Ovary (tissue), 7 donors: ENCODE measurements at regions not wholly inside any gene's neighbourhood (a gene's known extent, or its start where the extent isn't known, plus 50 kb on each side); places are given as distances from the start of the nearest gene placed in this dataset.

ENCODE experiments used
- DNase-seq, 5 donors: peaks; one replicate each; pipeline ENCODE4 v3.0.0-alpha.2; 2019 to 2020
- H3K27ac ChIP-seq, 2 donors: fragments of 200-600 bp; one replicate each; pipeline versions ENCODE4 v1.5.1 to v1.8.0; 2019 to 2022
- H3K27me3 ChIP-seq: fragments of 200-600 bp; one replicate; pipeline ENCODE4 v1.8.0; 2022
- H3K36me3 ChIP-seq: fragments of 200-600 bp; sonication (generic); one replicate; pipeline ENCODE4 v1.5.1; 2019
- H3K4me1 ChIP-seq: one replicate; pipeline ENCODE4 v1.8.1; 2013; ENCODE audit warnings: mild to moderate bottlenecking, moderate library complexity; ENCODE audit not compliant: insufficient read depth
- H3K4me3 ChIP-seq: fragments of 200-600 bp; sonication (generic); one replicate; pipeline ENCODE4 v1.5.1; 2017
- H3K9me3 ChIP-seq, 2 donors: fragments of 200-600 bp in 1 of 2; sonication (generic) in 1 of 2; one replicate each; pipeline versions ENCODE4 v1.5.1 to v1.8.1; 2013 to 2019; ENCODE audit warnings: mild to moderate bottlenecking in 1 of 2, moderate library complexity in 1 of 2
- EP300 ChIP-seq: sonication (generic); formaldehyde crosslinking; IDR thresholded peaks from one replicate; pipeline ENCODE4 v1.6.1; 2017; ENCODE audit warnings: antibody characterized with exemption
- POLR2A ChIP-seq: fragments of 450-650 bp; IDR thresholded peaks from one replicate; pipeline ENCODE4 v1.6.1; 2017; ENCODE audit warnings: antibody characterized with exemption, mild to moderate bottlenecking, moderate library complexity
- WGBS, 3 donors: extraction: QIAGEN DNeasy Blood & Tissue Kit in 1 of 3; methylation state at CpG; one replicate each; pipeline versions ENCODE4 v1.1.5 to v1.1.7; 2013 to 2017; 5-methylcytosine and 5-hydroxymethylcytosine counted together
- intact Hi-C, 4 donors: fragments of 100-400 bp; cut with DNase I; formaldehyde crosslinking; loops; one replicate each; pipeline versions ENCODE4 v1.11.0 to v1.15.1; 2022 to 2023
- TF ChIP-seq, protein P1 (sequence below), 3 donors: fragments of 450-650 bp in 2 of 3; fragments of 200-600 bp in 1 of 3; IDR thresholded peaks; one replicate each; pipeline versions ENCODE4 v1.5.1 to v1.8.0; 2016 to 2022; ENCODE audit warnings: antibody characterized with exemption in 3 of 3, mild to moderate bottlenecking in 1 of 3
- donor health status: DM: no; HTN: no; CAD: no; lungs with moderate emphysema.
- donor health status: DM: no; HTN: no; CAD: no.
- donor health status: Bipolar disorder and iron deficiency.
- donor health status: DM: no; HTN: no; CAD: no.
- donor health status: DM: yes; HTN: yes; CAD: no.

DNA sequence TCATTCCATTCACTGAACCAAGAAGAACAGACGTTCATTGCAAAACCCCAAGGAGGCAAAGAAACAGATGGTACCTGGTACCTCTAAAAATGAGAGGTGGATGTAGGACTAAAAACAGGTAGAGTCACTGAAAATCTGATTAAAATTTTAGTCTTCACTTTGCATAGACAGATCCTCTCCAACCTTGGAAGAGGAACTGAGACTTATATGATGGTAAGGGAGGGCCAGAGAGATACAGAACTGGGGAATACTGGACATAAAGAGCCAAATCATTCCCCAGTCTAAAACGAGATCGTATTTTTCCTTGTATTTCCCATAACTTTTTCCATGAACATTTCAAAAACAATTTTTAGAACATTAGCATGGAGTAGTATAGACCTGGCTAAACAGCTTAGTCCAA lies 59.7 kb upstream of the SPOPL start:
- no peak for DNase-seq
- intact Hi-C loops: no loop called here
- TF ChIP-seq POLR2A: no peak
- TF ChIP-seq EP300: no peak
- TF ChIP-seq, protein P1, sequence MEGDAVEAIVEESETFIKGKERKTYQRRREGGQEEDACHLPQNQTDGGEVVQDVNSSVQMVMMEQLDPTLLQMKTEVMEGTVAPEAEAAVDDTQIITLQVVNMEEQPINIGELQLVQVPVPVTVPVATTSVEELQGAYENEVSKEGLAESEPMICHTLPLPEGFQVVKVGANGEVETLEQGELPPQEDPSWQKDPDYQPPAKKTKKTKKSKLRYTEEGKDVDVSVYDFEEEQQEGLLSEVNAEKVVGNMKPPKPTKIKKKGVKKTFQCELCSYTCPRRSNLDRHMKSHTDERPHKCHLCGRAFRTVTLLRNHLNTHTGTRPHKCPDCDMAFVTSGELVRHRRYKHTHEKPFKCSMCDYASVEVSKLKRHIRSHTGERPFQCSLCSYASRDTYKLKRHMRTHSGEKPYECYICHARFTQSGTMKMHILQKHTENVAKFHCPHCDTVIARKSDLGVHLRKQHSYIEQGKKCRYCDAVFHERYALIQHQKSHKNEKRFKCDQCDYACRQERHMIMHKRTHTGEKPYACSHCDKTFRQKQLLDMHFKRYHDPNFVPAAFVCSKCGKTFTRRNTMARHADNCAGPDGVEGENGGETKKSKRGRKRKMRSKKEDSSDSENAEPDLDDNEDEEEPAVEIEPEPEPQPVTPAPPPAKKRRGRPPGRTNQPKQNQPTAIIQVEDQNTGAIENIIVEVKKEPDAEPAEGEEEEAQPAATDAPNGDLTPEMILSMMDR (IDR thresholded peaks at IDR 0.05): no peak
- Histone ChIP-seq H3K4me3 (no peak overlapping the region), H3K27me3 (no peaks in the 10 kb centered on the region), H3K36me3 (no peaks in the 10 kb centered on the region), H3K4me1 (peaks cover 3% of the 10 kb centered on the region), H3K27ac (no peak overlapping the region), H3K9me3 (no peaks in the 10 kb centered on the region)
- 89 to 92% (median 91%) methylated on average over 3 of the region's 3 CpGs for WGBS, 3 donors

DNA sequence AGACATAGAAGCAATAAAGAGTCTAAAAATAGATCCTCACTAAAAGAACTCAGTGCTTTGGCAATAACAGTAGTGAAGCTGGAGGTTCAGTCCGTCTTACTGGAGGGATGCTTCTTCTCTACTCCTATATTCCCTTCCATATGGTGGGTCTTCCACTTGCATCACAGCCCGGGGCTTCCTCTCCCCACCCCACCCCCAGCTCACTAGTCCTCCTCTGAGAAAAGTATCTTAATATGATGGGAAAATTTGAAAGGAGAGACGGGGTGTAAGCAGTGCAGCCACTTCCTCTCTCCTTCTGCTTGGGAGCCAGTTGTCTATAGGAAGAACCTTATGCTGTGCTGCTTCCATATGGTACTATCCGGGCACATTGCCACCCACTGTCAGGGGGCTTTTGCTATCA lies 57.2 kb upstream of the SPOPL start:
- no peak overlapping the region for H3K4me3 ChIP-seq
- H3K9me3 ChIP-seq: no peaks in the 10 kb centered on the region
- TF ChIP-seq, protein P1 (IDR thresholded peaks at IDR 0.05): no peak
- no peak for TF ChIP-seq EP300
- no peak for TF ChIP-seq POLR2A
- WGBS, 3 donors: 76 to 81% (median 78%) methylated on average over 4 of the region's 4 CpGs
- no peaks in the 10 kb centered on the region for H3K27me3 ChIP-seq
- no peak for DNase-seq
- no peak overlapping the region for H3K27ac ChIP-seq
- no peaks in the 10 kb centered on the region for H3K36me3 ChIP-seq
- intact Hi-C loops: no loop called here
- H3K4me1 ChIP-seq: peaks cover 3% of the 10 kb centered on the region

DNA sequence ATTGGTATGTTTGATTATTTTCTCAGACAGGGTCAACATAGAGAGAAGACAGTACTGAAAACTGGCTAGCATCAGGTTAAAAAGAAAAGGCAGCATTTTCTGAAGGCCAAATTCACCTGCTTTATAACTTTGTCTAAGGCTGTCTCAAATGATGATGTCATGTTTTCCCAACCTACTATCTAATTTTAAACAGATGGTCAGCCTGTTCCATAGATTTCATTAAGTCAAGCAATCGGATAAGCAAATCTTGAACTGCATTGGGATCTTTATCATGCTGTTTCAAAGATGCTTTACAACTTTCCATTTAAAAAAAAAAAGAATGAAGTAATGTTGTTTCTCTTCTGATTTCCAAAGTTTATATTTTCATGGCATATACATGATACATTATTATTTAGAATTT lies 56.3 kb upstream of the SPOPL start:
- no peak for TF ChIP-seq EP300
- Histone ChIP-seq H3K27ac (no peak overlapping the region), H3K36me3 (no peaks in the 10 kb centered on the region), H3K9me3 (no peaks in the 10 kb centered on the region), H3K4me3 (no peak overlapping the region), H3K27me3 (no peaks in the 10 kb centered on the region), H3K4me1 (peaks cover 3% of the 10 kb centered on the region)
- DNase-seq: no peak
- WGBS, 3 donors: 71 to 86% (median 76%) methylated on average over 1 of the region's 1 CpG
- intact Hi-C loops: no loop called here

DNA sequence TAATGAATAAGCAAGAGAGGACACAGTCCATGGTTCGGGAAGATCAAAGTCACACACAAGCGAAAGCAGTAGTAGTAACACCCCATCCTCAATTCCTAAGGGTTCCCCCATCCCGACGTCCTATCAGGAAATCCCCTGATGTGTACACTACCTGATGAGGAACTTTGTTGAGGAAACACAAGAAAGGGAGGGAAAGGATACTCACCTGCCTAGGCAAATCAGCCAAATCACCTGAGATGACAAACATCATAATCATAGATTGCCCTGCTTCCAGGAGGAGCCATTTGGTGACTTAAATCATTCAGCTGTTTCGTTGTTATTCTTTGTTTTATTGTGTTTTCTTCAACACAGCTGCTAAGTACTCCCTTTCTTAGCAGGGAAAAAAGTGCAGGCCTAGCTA lies 55.5 kb upstream of the SPOPL start:
- Histone ChIP-seq H3K9me3 (no peaks in the 10 kb centered on the region), H3K4me3 (no peak overlapping the region), H3K27me3 (no peaks in the 10 kb centered on the region), H3K27ac (no peak overlapping the region), H3K36me3 (no peaks in the 10 kb centered on the region), H3K4me1 (peaks cover 3% of the 10 kb centered on the region)
- DNase-seq: no peak
- WGBS, 3 donors: 67 to 76% (median 73%) methylated on average over 5 of the region's 5 CpGs
- no peak for TF ChIP-seq EP300
- TF ChIP-seq, protein P1 (IDR thresholded peaks at IDR 0.05): no peak
- no peak for TF ChIP-seq POLR2A
- intact Hi-C loops: no loop called here

DNA sequence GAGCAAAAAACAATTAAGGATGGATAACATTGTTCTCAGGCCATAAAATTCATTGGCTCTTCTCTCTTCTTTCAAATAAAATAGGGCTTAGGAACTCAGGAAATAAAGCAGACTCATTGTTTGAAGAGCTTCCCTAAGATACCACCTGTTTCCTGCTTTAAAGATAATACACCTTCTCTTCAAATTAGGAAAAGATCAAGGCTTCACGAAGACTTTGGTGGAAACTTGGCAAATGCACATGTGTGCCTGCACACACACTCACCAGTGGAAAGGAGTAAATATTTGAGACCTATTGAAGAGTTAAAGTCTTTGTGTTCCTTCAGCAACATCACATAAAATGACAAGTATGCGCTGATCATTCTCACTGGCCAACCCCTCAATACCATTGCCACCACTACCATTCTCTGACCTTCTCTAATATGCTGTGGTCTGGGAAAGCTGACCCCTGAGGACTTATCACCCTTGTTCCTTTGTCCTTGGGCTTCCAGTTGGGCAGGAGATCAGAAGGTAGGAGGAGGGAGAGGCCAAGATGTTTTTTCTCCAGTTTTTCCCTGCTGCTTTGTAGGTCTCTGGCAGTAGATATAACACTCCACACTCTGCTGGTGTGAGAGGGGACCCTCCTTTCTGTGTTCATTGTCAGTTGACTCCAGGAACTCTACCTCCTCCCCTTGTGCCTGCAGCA lies 53.5 kb upstream of the SPOPL start:
- H3K36me3 ChIP-seq: no peaks in the 10 kb centered on the region
- H3K9me3 ChIP-seq: no peaks in the 10 kb centered on the region
- no peak overlapping the region for H3K4me3 ChIP-seq
- H3K27me3 ChIP-seq: no peaks in the 10 kb centered on the region
- no peak overlapping the region for H3K27ac ChIP-seq
- 48 to 60% (median 55%) methylated on average over 2 of the region's 2 CpGs for WGBS, 3 donors
- H3K4me1 ChIP-seq: peaks cover 3% of the 10 kb centered on the region
- no peak for DNase-seq
- intact Hi-C loops: no loop called here
- TF ChIP-seq, protein P1 (IDR thresholded peaks at IDR 0.05): no peak
- TF ChIP-seq POLR2A (no peak), EP300 (no peak)
